HEK293 (cell line): ENCODE measurements at regions not wholly inside any gene's neighbourhood (a gene's known extent, or its start where the extent isn't known, plus 50 kb on each side); places are given as distances from the start of the nearest gene placed in this dataset.

ENCODE experiments used
- CTCF ChIA-PET: fragments of 350-600 bp; formaldehyde crosslinking; extraction: SDS; loops from one replicate; lab custom pipeline; 2021; ENCODE audit warnings: antibody characterized with exemption; lab: Yijun Ruan, JAX
- POLR2A ChIA-PET: fragments of 300-600 bp; formaldehyde crosslinking; extraction: SDS; loops from one replicate; lab custom pipeline; 2020; ENCODE audit warnings: antibody characterized with exemption, inconsistent platforms; lab: Yijun Ruan, JAX
- H3K27ac ChIP-seq: fragments of 200-500 bp; sonication (Bioruptor generic); 2 replicates; pipeline ENCODE4 v1.5.1; 2014; ENCODE audit warnings: low read depth, low read length, control low read depth, inconsistent platforms; ENCODE audit errors: extremely low read depth
- H3K36me3 ChIP-seq, 2 experiments: fragments of 200-500 bp in 1 of 2; sonication (Bioruptor generic) in 1 of 2; 1 replicate in 1 of 2; 2 replicates in 1 of 2; pipeline ENCODE4 v1.5.1; 2014 to 2017; ENCODE audit warnings: inconsistent platforms in 2 of 2, low read length in 2 of 2; ENCODE audit not compliant: control insufficient read depth in 2 of 2, insufficient read depth in 1 of 2
- H3K4me1 ChIP-seq: fragments of 200-500 bp; sonication (Bioruptor generic); 2 replicates; pipeline ENCODE4 v1.5.1; 2014; ENCODE audit warnings: mild to moderate bottlenecking, low read length, inconsistent platforms; ENCODE audit not compliant: control insufficient read depth, insufficient read depth
- H3K4me3 ChIP-seq: 2 replicates; pipeline ENCODE4 v1.5.1; 2011; ENCODE audit warnings: low read depth, mild to moderate bottlenecking, control low read depth, low read length, moderate library complexity
- H3K9me3 ChIP-seq: fragments of 200-500 bp; sonication (Bioruptor generic); 2 replicates; pipeline ENCODE4 v1.5.1; 2014; ENCODE audit warnings: low read depth, low read length, inconsistent platforms; ENCODE audit not compliant: control insufficient read depth, insufficient read depth
- CTCF ChIP-seq: fragments of 450-650 bp; formaldehyde crosslinking; IDR thresholded peaks from 2 replicates; pipeline ENCODE4 v1.5.1; 2016; ENCODE audit warnings: missing biosample characterization, missing genetic modification characterization
- EGR2 ChIP-seq: fragments of 450-650 bp; formaldehyde crosslinking; IDR thresholded peaks from 2 replicates; pipeline ENCODE4 v1.5.1; 2016; ENCODE audit warnings: low read depth, missing biosample characterization, missing genetic modification characterization
- GLI4 ChIP-seq: fragments of 450-650 bp; formaldehyde crosslinking; IDR thresholded peaks from 2 replicates; pipeline ENCODE4 v1.5.1; 2016; ENCODE audit warnings: missing biosample characterization, missing genetic modification characterization
- HOXA7 ChIP-seq: sonication (generic); formaldehyde crosslinking; IDR thresholded peaks from 2 replicates; pipeline ENCODE4 v1.8.1; 2022; ENCODE audit warnings: missing genetic modification reagents, borderline replicate concordance
- HOXC10 ChIP-seq: sonication (generic); formaldehyde crosslinking; IDR thresholded peaks from 2 replicates; pipeline ENCODE4 v1.8.1; 2023; ENCODE audit warnings: mild to moderate bottlenecking, missing genetic modification reagents
- HOXD13 ChIP-seq: sonication (generic); formaldehyde crosslinking; IDR thresholded peaks from 2 replicates; pipeline ENCODE4 v1.8.0; 2022; ENCODE audit warnings: missing genetic modification reagents, borderline replicate concordance
- KLF9 ChIP-seq: fragments of 450-650 bp; formaldehyde crosslinking; IDR thresholded peaks from 2 replicates; pipeline ENCODE4 v1.5.1; 2016; ENCODE audit warnings: missing biosample characterization, missing genetic modification characterization, low read depth
- PRDM10 ChIP-seq: fragments of 450-650 bp; formaldehyde crosslinking; IDR thresholded peaks from 2 replicates; pipeline ENCODE4 v1.5.1; 2016; ENCODE audit warnings: missing biosample characterization, missing genetic modification characterization
- SETDB1 ChIP-seq: IDR thresholded peaks from one replicate; pipeline ENCODE4 v1.6.1; 2017; ENCODE audit warnings: mild to moderate bottlenecking, low read length, moderate library complexity, mixed read lengths; ENCODE audit not compliant: insufficient read length
- ZBTB21 ChIP-seq: fragments of 450-650 bp; formaldehyde crosslinking; IDR thresholded peaks from 2 replicates; pipeline ENCODE4 v1.5.1; 2017; ENCODE audit warnings: missing biosample characterization, missing genetic modification characterization
- ZFHX2 ChIP-seq: fragments of 450-650 bp; formaldehyde crosslinking; conservative IDR thresholded peaks from 2 replicates; pipeline ENCODE4 v1.5.1; 2016; ENCODE audit warnings: missing biosample characterization, missing genetic modification characterization
- ZNF654 ChIP-seq: fragments of 450-650 bp; formaldehyde crosslinking; IDR thresholded peaks from 2 replicates; pipeline ENCODE4 v1.5.1; 2016; ENCODE audit warnings: low read depth, missing biosample characterization, missing genetic modification characterization

GRCh38 chr1:201709564-201710295 is 119.2 kb upstream of the IPO9 start (continued):
- TF ChIP-seq HOXD13 (no peak), ZNF654 (tag by site-specific recombination) (peak; percentile 65)

- H3K9me3 ChIP-seq: no peaks in the 10 kb centered on the region
- POLR2A ChIA-PET: interaction anchor here (0.8 kb wide), 1 partner anchor 10 kb away, joined by 3 read pairs; no protein-coding TSS in a partner anchor
- no peak overlapping the region for H3K4me3 ChIP-seq
- no peak overlapping the region for H3K27ac ChIP-seq
- peaks cover 14% of the 10 kb centered on the region for H3K4me1 ChIP-seq
- no peak for TF ChIP-seq GLI4 (tag by site-specific recombination)
- peak; percentile 86 for TF ChIP-seq ZFHX2 (tag by site-specific recombination)
- no peak for TF ChIP-seq HOXA7
- no peak for TF ChIP-seq ZBTB21
- no peak for TF ChIP-seq HOXC10
- no peak for TF ChIP-seq CTCF (tag by site-specific recombination)
- TF ChIP-seq EGR2 (tag by site-specific recombination): 0 out of 2 replicates have a peak, but pooled peaks have one; percentile 41
- H3K36me3 ChIP-seq: no peaks in the 10 kb centered on the region
- CTCF ChIA-PET: interaction anchor here (0.5 to 20.2 kb wide), 17 partner anchors 11 to 229 kb away, joined by 3 to 593 read pairs (median 8); no protein-coding TSS in a partner anchor
These were observed 118.0 kb upstream of the IPO9 start for GRCh38 chr1:201710632-201711597.

GRCh38 chr1:201711811-201712210 is 117.1 kb upstream of the IPO9 start:
- POLR2A ChIA-PET: no interaction called here
- Histone ChIP-seq H3K36me3 (no peaks in the 10 kb centered on the region), H3K4me1 (peaks cover 14% of the 10 kb centered on the region), H3K4me3 (no peak overlapping the region), H3K27ac (no peak overlapping the region), H3K9me3 (no peaks in the 10 kb centered on the region)
- CTCF ChIA-PET: interaction anchor here (0.7 to 20.2 kb wide), 8 partner anchors 11 to 230 kb away, joined by 3 to 593 read pairs (median 14); no protein-coding TSS in a partner anchor
- no peak for TF ChIP-seq KLF9 (tag by site-specific recombination)
- TF ChIP-seq SETDB1: no peak
- TF ChIP-seq PRDM10 (tag by site-specific recombination): peak; percentile 34; the same call in 1 of the 2 replicates
